HCT116 (cell line): ENCODE measurements at regions not wholly inside any gene's neighbourhood (a gene's known extent, or its start where the extent isn't known, plus 50 kb on each side); places are given as distances from the start of the nearest gene placed in this dataset.

Experiments
- CBX3 ChIP-seq: IDR thresholded peaks from 2 replicates; pipeline ENCODE4 v1.6.1; 2012; ENCODE audit warnings: low read depth
- CEBPB ChIP-seq: IDR thresholded peaks from 2 replicates; pipeline ENCODE4 v1.6.1; 2012; ENCODE audit warnings: low read depth
- EGR1 ChIP-seq: IDR thresholded peaks from 2 replicates; pipeline ENCODE4 v1.6.1; 2012; ENCODE audit warnings: low read depth
- EZH2 ChIP-seq: fragments of 200-600 bp; sonication (generic); IDR thresholded peaks from 2 replicates; pipeline ENCODE4 v1.6.1; 2017; ENCODE audit warnings: antibody characterized with exemption, mixed run types
- EZH2phosphoT487 ChIP-seq: fragments of 200-600 bp; IDR thresholded peaks from 2 replicates; pipeline ENCODE4 v1.6.1; 2018; ENCODE audit warnings: antibody characterized with exemption, borderline replicate concordance
- POLR2AphosphoS5 ChIP-seq: IDR thresholded peaks from 2 replicates; pipeline ENCODE4 v1.6.1; 2011; ENCODE audit warnings: mild to moderate bottlenecking, low read depth, low read length, moderate library complexity
- YY1 ChIP-seq: IDR thresholded peaks from 2 replicates; pipeline ENCODE4 v1.6.1; 2011; ENCODE audit warnings: low read length, low read depth, moderate library complexity, mild to moderate bottlenecking; ENCODE audit not compliant: insufficient replicate concordance; ENCODE audit errors: extremely low read depth
- TF ChIP-seq, protein P1 (sequence below), 3 experiments: fragments of 200-600 bp in 1 of 3; sonication (generic) in 1 of 3; IDR thresholded peaks in 2 of 3; conservative IDR thresholded peaks in 1 of 3; 2 replicates each; pipeline ENCODE4 v1.5.1; 2012 to 2017; ENCODE audit warnings: low read depth in 2 of 3, low read length in 2 of 3, antibody characterized with exemption in 1 of 3, borderline replicate concordance in 1 of 3, control low read depth in 1 of 3, mild to moderate bottlenecking in 1 of 3, mixed read lengths in 1 of 3, mixed run types in 1 of 3, moderate library complexity in 1 of 3; ENCODE audit not compliant: insufficient read depth in 1 of 3
- TF ChIP-seq, protein P2 (sequence below): IDR thresholded peaks from 2 replicates; pipeline ENCODE4 v1.6.1; 2012; ENCODE audit warnings: low read depth

DNA sequence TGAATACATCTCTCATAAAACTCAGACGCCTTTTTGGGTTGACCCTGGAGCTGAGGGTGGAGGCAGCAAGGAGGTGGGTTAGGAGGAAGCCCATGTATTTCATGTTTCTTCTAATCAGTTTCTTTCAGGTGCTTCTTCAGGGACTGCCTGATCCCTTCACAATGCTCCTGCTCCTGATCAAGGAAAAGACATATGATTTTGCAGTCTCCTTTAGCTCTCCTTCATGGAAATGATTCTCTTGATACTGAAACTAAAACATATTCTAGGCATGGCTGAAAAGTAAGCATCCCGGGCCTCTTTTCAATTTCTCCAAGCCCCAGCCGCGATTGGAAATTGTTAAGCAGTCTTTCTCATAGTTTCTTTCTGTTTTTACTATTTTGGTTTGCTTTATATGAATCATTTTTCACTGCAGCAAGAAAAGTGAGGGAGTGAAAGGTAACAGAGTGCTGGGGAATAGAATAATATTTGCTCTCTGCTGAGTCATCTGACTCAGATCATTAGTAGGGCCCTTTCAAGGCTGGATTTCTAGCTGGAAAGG lies 730.7 kb downstream of the CDH11 start:
- TF ChIP-seq, protein P1, sequence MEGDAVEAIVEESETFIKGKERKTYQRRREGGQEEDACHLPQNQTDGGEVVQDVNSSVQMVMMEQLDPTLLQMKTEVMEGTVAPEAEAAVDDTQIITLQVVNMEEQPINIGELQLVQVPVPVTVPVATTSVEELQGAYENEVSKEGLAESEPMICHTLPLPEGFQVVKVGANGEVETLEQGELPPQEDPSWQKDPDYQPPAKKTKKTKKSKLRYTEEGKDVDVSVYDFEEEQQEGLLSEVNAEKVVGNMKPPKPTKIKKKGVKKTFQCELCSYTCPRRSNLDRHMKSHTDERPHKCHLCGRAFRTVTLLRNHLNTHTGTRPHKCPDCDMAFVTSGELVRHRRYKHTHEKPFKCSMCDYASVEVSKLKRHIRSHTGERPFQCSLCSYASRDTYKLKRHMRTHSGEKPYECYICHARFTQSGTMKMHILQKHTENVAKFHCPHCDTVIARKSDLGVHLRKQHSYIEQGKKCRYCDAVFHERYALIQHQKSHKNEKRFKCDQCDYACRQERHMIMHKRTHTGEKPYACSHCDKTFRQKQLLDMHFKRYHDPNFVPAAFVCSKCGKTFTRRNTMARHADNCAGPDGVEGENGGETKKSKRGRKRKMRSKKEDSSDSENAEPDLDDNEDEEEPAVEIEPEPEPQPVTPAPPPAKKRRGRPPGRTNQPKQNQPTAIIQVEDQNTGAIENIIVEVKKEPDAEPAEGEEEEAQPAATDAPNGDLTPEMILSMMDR (IDR thresholded peaks at IDR 0.05 in 2 of 3, conservative IDR thresholded peaks at IDR 0.05 in 1 of 3; ENCODE audit: borderline replicate concordance in 1 of 3, insufficient read depth in 1 of 3, low read depth in 2 of 3, low read length in 2 of 3), result no peak
- no peak for TF ChIP-seq POLR2AphosphoS5
- TF ChIP-seq EZH2, result no peak
- no peak for TF ChIP-seq YY1
- TF ChIP-seq, protein P2, sequence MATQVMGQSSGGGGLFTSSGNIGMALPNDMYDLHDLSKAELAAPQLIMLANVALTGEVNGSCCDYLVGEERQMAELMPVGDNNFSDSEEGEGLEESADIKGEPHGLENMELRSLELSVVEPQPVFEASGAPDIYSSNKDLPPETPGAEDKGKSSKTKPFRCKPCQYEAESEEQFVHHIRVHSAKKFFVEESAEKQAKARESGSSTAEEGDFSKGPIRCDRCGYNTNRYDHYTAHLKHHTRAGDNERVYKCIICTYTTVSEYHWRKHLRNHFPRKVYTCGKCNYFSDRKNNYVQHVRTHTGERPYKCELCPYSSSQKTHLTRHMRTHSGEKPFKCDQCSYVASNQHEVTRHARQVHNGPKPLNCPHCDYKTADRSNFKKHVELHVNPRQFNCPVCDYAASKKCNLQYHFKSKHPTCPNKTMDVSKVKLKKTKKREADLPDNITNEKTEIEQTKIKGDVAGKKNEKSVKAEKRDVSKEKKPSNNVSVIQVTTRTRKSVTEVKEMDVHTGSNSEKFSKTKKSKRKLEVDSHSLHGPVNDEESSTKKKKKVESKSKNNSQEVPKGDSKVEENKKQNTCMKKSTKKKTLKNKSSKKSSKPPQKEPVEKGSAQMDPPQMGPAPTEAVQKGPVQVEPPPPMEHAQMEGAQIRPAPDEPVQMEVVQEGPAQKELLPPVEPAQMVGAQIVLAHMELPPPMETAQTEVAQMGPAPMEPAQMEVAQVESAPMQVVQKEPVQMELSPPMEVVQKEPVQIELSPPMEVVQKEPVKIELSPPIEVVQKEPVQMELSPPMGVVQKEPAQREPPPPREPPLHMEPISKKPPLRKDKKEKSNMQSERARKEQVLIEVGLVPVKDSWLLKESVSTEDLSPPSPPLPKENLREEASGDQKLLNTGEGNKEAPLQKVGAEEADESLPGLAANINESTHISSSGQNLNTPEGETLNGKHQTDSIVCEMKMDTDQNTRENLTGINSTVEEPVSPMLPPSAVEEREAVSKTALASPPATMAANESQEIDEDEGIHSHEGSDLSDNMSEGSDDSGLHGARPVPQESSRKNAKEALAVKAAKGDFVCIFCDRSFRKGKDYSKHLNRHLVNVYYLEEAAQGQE, result no peak
- no peak for TF ChIP-seq EZH2phosphoT487
- no peak for TF ChIP-seq CBX3
- no peak for TF ChIP-seq CEBPB
- TF ChIP-seq EGR1, result no peak
